UCSD-AML1 (cell line): ENCODE measurements at regions not wholly inside any gene's neighbourhood (a gene's known extent, or its start where the extent isn't known, plus 50 kb on each side); places are given as distances from the start of the nearest gene placed in this dataset.
"Not testable (repeated sequence)": the region's sequence is repeated elsewhere in the genome, so short reads cannot be mapped to it uniquely, and the experiment has no call there.

Source experiments
- DNase-seq: peaks from one replicate; lab custom pipeline; 2025; ENCODE audit not compliant: unreplicated experiment; lab: John Stamatoyannopoulos, UW

DNA sequence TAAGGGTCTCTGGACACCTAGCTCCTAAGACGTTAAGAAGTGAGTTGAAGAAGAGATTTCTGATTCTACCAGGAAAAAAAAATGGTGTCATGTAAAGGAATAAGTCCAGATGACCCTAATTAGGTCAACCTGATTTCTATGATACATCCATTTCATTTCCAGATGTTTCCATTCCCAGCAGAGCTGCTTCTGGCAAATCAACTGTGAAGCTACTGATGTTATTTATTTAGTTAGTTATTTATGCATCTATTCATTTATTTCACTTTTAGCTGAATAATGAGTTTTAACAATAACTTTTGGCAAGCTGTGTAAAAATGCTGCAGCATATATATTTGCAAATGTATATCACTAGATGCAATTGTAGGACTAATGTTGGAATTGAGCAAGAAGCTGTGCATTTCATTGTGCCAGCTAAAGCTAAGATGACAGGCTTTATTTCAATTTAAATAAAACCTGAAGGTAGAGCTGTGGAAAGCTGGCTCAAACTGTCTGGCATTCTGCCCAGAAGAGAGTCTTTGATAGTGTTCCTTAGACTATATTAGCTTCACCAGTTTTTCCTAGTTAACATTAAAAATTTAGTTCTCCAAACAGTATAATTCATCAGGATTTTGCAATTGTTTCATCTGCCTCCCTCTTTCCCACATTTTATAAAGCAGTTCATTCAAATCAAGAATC lies 1164.4 kb upstream of the ADGRL4 start:
- DNase-seq = no peak

DNA sequence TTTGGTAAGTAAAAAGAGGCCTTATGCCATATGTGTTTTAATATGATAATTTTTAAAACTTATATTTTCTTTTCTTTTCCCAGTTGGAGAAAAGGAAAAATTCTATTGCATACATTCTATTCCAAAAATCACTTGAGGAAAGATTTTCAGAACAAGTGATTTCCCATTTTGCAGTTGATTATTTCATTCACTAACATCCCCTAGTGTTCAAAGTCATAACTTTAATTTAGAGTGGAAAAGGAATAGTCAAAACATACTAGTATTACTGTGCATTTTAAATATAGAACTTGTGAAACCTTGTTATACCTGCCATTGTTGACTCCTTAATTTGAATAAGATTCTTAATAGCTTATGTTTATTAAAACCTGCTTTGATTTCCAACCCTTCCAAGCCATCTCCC lies 1157.6 kb upstream of the ADGRL4 start:
- DNase-seq = no peak

DNA sequence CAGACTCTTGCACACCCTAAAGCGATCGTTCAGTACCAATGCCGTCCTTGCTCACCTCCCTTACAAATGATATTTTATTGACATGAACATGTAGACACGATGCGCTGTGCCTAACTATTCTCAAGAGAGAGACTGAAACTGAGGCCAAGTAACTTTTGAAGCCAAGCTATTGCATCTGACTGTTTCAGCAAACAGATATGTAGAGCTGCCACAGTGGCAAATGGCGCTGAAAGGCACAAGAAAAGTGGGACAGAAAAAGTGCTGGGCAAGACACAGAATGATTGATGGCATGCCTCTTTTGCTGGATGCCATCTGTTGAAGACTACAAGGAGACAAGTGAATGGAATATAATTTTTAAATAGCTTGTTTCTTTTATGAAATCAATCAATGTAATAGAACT lies 1157.2 kb upstream of the ADGRL4 start:
- no peak for DNase-seq

DNA sequence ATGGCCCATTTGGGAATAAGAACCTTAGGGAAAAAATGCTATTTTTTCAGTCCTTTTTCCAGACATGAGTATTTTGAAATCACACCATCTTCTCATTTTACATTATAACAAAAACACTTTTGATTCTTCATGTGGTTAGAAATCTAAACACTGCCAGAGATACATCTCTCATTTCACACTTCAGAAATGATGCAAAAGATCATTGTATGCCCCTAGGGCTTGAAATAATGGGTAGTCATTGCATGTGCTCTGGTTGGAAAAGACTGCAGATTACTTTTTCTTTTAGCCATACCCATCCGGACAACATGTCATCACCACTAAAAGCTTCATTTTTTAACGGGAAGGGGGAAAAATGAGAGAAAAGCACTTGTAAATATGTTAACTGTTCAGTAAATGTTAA lies 1152.2 kb upstream of the ADGRL4 start:
- no peak for DNase-seq

DNA sequence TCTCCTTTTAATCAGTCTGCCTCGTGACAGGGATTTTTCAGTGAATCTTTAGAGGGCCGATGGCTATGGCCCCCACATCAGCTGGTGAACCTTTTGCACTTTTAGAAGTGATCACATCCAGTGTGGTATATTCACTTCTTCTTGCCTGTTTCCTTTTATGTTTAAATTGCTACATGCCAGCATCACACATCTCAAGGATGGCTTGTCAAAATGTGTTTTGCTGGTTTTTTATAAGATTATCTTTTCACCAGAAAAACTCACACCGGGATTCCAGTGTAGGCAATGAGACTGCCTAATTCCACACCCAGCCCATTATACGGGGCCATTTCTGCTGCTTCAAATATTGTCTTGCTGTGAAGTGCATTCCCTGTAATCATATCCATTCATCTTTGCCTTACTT lies 1151.7 kb upstream of the ADGRL4 start:
- no peak for DNase-seq

DNA sequence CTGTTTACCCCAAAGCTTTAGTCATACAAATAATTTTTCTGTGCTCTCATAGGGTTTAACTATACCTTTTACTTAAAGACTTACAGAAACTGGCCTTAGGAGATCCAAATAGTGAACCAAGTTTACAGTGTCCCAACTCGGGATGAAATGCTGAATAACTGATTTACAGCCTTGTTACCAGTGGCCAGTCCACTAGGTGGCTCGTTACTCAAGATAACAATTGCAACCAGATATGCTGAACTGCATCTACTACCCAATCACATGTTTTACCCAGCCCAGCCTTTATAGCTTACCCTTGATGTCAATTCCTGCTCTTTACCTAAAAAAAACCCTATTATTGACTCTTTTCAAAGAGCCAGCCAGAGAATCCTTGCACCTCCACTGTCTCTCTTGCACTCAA lies 1148.8 kb upstream of the ADGRL4 start:
- no peak for DNase-seq

DNA sequence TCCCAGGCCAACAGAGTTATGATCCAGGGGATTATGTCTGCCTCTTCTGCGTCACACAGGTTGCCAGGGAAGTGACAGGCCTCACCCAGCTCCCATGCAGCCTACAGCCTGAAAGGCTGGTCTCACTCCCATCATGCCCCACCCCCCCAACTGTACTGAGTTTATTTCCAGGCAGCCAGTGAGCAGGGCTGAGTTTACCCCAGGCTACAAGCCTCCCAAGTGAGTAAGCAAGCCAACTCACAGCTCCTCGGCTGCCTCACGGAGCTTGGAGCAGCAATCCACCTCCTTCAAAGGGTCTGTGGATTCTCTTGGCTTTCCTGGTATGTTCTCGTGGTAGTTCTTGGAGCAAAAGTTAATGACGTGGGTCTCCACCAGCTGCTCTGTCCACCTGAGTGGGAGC lies 1147.6 kb upstream of the ADGRL4 start:
- no peak for DNase-seq

DNA sequence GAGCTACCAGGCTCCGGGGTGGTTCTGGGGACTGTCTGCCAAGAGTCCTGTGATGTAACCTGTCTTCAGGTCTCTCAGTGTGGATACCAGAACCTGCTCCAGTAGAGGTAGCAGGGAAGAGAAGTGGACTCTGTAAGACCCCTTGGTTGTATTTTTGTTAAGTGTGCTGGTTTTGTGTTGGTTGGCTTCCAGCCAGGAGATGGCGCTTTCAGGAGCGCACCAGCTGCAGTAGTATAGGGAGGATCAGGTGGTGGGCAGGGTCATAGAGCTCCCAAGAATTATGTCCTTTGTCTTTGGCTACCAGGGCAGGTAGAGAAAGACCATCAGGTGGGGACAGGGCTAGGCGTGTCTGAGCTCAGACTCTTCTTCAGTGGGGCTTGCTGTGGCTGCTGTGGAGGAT lies 1147.2 kb upstream of the ADGRL4 start:
- DNase-seq = no peak

DNA sequence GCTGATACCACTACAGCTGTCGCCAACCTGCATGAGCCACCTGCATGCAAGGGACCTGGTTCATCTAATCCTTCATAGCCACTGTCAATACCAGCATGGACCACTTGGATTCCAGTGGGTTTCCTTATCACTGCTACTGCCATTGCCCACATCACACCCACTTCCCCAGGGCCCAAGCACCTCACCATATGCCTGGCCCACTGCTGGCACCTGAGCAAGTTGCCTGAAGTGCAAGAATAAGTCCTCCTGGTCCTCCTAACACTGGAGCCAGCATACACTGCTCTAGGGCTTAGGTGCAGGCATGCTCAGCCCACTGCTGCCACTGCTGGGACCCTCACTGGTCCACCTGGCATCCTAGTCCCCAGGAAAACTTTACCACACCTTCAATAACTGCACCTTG lies 1136.8 kb upstream of the ADGRL4 start:
- DNase-seq = no peak

DNA sequence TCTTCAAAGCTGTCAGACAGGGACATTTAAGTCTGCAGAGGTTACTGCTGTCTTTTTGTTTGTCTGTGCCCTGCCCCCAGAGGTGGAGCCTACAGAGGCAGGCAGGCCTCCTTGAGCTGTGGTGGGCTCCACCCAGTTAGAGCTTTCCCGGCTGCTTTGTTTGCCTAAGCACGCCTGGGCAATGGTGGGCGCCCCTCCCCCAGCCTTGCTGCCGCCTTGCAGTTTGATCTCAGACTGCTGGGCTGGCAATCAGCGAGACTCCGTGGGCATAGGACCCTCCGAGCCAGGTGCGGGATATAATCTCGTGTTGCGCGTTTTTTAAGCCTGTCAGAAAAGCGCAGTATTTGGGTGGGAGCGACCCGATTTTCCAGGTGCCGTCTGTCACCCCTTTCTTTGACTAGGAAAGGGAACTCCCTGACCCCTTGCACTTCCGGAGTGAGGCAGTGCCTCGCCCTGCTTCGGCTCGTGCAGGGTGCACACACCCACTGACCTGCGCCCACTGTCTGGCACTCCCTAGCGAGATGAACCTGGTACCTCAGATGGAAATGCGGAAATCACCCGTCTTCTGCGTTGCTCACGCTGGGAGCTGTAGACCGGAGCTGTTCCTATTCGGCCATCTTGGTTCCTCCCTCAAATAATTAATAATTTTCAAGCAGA lies 1131.5 kb upstream of the ADGRL4 start:
- not testable (repeated sequence) for DNase-seq

DNA sequence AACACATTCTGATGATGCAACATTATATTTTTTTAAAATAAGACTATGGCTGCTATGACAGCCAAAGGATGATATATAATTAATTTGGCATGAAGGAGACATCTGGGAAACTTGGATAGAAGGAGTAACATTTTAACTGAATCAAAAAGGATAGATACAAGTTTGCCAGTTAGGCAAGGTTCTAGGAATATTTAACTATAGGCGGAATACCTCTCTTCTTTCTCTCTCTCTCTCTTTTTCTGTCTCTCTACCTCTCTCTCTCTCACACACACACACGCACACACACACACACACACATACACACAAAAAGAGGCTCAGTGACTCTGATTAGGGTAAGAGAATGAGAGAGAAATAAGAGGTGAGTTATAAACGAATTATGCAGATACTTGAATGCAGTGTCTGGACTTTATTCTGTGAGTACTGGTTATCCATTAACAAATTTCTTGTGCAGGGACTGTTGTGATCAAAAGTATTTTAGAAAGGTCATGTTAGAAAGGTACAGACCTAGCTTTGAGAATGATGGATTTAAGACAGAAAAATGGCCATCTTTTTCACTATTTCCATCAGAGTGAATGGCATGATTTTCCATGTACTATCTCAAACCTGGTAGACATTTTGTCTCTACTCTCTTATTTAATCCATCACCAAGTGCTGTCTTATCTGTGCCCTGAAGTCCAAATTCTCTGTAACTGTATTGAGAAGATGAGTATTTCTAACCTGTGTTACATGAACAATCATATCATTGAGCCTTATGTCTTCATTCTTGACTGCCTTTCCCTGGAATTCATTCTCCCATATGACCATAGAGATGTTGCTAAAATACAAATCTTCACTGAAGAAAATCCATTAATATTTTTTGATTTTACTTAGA lies 1106.9 kb upstream of the ADGRL4 start:
- no peak for DNase-seq

DNA sequence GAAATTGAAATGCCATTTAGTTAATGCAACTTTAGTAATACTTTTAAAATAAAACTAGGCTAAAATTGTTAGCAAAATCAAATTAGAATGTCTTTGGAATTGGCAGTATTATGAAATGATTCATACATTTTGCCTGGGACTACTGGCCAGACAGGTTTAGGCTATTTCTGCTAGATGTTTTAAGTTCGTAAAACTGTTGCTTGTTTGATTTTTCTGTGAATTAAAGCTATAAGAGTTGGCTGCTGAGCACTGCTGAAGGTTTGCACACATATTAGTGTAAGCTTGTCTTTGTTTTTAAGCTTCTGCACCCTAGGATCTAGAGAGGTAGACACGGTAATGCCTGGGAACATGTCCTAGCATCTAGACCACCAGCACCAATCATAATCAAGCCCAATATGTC lies 1094.6 kb upstream of the ADGRL4 start:
- no peak for DNase-seq

DNA sequence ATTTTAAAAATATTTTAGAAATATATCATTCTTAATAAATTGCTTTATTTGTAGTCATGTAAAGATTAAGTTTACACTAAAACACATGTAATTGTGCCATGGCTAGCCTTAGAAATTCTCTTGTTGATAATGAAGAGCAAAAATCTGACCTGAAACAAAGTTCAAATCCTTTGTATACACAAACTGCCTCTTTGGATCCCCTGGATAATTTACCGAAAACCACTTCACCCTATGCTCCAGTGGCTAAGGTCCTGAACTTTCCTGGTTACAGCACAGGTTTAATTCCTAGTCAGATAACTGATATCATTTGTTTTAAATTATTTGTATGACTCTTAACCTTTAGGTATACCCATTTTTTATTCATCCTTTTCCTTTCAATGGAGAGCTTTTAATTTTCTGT lies 1093.2 kb upstream of the ADGRL4 start:
- DNase-seq = no peak

DNA sequence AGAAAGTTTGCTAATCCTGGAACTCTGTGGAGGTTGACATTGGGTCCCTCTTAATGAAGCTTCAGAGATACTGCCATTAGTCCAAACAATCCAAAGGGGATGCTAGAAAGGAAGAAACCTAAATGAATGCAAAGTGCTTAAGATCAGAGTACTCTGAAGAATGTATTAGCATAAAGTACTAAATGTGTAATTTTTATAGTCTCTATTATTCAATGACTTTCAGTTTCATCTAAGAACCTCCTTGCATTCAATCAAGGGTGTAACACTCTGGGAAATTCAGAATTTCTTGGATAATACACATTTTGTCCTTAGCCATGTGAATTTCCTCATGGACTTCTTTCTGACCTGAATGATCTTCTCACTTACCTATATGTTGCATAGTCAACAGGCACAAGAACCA lies 1078.5 kb upstream of the ADGRL4 start:
- DNase-seq = no peak

DNA sequence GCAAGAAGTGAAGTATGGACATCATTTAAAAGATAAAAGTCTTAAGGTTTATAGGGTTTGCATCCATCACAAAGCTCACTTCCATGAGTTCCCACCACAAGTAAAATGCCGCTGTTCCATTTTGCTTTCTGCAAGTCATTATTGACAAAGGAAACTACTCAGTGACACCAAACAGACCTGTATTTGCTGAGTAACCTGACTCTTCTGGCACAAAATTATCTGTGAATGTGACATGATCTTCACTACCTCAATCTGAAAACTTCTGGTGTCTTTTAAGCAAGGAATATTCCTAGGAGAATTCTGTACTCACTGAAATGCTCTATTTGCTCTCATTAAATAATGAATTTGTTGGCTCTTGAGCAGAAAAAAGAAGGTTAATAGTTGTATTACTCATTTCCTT lies 1077.4 kb upstream of the ADGRL4 start:
- no peak for DNase-seq

DNA sequence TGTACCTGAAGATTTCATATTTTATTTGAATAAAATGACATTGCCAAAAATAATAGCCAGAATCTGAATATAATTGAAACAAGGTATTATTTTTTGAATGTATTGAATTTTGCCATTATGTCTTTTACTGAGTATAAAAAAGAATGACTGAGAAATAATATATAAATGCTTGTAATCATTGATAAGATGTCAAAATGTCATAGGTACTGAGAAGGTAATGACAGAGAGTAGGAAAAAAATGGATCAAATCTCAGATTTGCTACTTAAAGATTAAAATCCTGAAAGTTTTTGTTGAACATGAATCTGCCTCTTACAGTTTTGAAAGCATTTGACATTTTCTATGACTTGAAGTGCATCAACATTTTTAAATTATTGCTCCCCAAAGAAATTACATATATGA lies 1069.9 kb upstream of the ADGRL4 start:
- DNase-seq = no peak

DNA sequence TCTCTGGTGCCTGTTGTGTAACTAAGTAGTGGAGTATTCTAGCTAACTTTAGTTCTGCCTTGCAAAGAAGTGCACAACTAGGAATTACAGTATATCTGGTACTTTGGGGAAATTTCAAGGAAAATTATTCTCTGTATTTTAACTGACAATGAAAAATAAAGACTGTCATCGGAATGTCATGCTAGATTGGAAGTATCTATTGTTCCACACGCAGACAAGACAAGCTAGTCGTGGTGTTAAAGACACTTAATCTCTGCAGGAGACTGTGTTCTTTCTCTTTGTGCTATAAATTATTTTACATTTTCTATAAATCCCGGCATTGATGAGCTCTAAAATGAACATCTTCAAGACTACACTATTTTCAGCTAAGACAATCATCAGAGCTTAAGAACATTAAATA lies 1068.8 kb upstream of the ADGRL4 start:
- no peak for DNase-seq

DNA sequence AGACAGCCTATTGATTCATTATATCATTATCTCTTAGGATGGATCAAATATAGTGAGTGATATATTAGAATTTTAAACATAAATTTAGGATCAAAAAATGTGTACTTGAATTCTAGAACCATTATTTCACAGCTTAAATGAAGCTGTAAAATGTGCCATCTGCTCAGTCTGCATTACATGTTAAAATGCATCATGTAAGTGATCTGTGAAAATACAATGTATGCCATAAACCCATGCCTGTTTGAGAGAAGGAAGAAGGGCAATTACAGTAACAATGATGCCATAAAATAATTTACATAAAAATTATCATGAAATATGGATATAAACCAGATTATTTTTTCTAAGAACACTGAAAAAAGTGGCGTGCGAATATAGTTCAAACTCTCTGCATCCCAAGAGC lies 1066.0 kb upstream of the ADGRL4 start:
- no peak for DNase-seq

DNA sequence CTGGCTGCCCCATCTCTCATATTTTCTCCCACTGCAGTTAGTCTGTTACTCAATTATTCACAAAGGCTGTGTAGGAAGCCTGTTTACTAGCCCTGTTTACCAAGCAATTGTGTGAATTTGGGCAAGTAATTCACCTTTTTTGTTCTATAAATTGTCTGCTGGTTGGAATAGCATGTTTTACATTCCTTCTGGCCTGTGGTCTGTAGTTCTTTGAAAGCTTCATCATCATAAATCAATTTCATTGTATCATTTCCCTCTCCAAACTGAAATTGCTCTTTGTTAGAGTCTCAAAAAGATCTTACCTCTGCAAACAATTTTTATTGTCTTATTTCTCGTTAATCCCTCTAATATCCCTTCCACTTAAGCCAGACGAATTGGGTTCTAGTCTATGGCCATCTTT lies 1059.5 kb upstream of the ADGRL4 start:
- no peak for DNase-seq

DNA sequence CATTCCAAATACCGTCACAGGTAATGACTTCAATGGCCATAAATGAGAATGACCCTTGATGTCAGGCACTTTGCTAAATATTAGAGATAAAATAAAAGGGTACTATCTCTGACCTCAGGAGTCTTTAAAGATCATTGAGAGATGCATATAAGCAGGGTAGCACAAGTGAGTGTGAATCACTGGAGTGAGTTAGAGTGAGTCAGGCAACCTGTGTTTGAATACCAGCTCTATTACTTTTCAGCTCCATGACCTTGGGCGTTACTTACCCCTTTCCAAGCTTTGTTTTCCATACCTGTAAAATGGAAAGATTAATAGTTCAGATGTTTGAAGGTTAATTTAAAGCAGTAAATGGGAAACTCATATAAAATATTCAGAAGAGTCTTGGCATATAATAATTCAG lies 1058.0 kb upstream of the ADGRL4 start:
- no peak for DNase-seq

DNA sequence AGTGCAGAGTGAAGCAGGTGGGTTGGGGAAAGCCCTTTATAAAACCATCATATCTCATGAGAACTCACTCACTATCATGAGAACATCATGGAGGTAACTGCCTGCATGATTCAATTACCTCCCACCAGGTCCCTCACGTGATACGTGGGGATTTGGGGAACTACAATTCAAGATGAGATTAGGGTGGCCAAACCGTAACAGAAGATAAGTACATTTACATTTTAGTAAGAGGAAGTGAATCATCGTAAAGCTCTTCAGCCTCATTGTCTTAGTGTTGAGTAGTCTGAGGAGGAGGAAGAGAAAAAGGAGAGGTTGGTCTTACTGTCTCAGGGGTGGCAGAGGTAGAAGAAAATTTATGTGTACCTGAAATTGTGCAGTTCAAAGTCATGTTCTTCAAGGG lies 1053.4 kb upstream of the ADGRL4 start:
- peak; percentile 5 for DNase-seq

DNA sequence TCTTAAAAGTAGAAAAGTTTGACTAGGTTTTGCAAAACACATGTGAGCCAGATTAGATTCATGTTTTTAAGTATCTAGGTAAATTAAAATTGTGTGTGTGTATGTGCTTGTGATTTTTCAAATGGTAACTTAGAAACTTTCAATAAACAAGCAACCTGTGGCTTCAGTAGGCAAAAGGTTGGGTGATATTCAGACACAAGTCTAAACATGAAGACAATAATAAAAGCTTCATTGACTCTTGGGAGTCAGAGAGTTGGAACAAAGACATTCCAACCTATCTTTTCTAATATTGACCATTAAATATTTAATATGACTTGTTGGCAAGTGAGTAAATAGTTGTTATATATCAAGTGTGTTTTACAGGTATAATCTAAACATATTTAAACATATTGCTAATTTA lies 1049.6 kb upstream of the ADGRL4 start:
- DNase-seq = no peak
